Stimulated activated naive CD8-positive, alpha-beta T cell treated with anti-CD3 and anti-CD28 coated beads, Interleukin-15, amount 100 ng/mL, for 72 hours (primary cell): ENCODE measurements at regions not wholly inside any gene's neighbourhood (a gene's known extent, or its start where the extent isn't known, plus 50 kb on each side); places are given as distances from the start of the nearest gene placed in this dataset.

ENCODE experiments used
- ATAC-seq: fragments of 150-1000 bp; cut with Tn5 transposase; 2 replicates; pipeline ENCODE4 v1.10.0; 2021; ENCODE audit warnings: mild to moderate bottlenecking, moderate library complexity
- DNase-seq, 2 donors: peaks; one replicate each; pipeline ENCODE4 v3.0.0; 2021 to 2022
- H3K27ac Mint-ChIP-seq, 2 donors: one replicate each; pipeline ENCODE4 v1.8.0; 2022; ENCODE audit warnings: mild to moderate bottlenecking in 2 of 2, mixed read lengths in 2 of 2, moderate library complexity in 2 of 2
- H3K27me3 Mint-ChIP-seq: one replicate; pipeline ENCODE4 v1.8.0; 2022; ENCODE audit warnings: mixed read lengths
- H3K4me1 Mint-ChIP-seq: one replicate; pipeline ENCODE4 v1.8.0; 2022; ENCODE audit warnings: mild to moderate bottlenecking, mixed read lengths
- H3K4me3 Mint-ChIP-seq, 2 donors: one replicate each; pipeline ENCODE4 v1.8.0; 2022; ENCODE audit warnings: mild to moderate bottlenecking in 2 of 2, mixed read lengths in 2 of 2, moderate library complexity in 1 of 2
- H3K9me3 Mint-ChIP-seq, 2 donors: one replicate each; pipeline ENCODE4 v1.8.0; 2022; ENCODE audit warnings: mixed read lengths in 2 of 2

- H3K27ac Mint-ChIP-seq, result no peak overlapping the region
- DNase-seq, result no peak
- peaks cover 32% of the 10 kb centered on the region for H3K27me3 Mint-ChIP-seq
- no peaks in the 10 kb centered on the region for H3K4me1 Mint-ChIP-seq
- H3K9me3 Mint-ChIP-seq, result peaks cover 4 to 15% of the 10 kb centered on the region in 2 donors
- no peak overlapping the region for H3K4me3 Mint-ChIP-seq
- ATAC-seq, result no peak
Measured at GRCh38 chr10:121242741-121243608, 355.3 kb downstream of the FGFR2 start.

GRCh38 chr10:121243609-121244241 lies 354.5 kb downstream of the FGFR2 start:
- Mint-ChIP-seq H3K4me1 (no peaks in the 10 kb centered on the region), H3K4me3 (no peak overlapping the region), H3K27ac (peak overlapping the region in 1 of 2 donors; percentile 4), H3K27me3 (peaks cover 32% of the 10 kb centered on the region), H3K9me3 (peaks cover 0 to 9% of the 10 kb centered on the region in 2 donors)
- ATAC-seq (no peak), DNase-seq (no peak)

- ATAC-seq, result no peak
- Mint-ChIP-seq H3K9me3 (peaks cover 0 to 9% of the 10 kb centered on the region in 2 donors), H3K27me3 (peaks cover 32% of the 10 kb centered on the region), H3K4me3 (no peak overlapping the region), H3K27ac (no peak overlapping the region), H3K4me1 (no peaks in the 10 kb centered on the region)
- no peak for DNase-seq
Measured at GRCh38 chr10:121244818-121245217, 353.4 kb downstream of the FGFR2 start.

GRCh38 chr10:121245754-121246153 lies 352.5 kb downstream of the FGFR2 start:
- Mint-ChIP-seq H3K27me3 (peaks cover 32% of the 10 kb centered on the region), H3K4me1 (no peaks in the 10 kb centered on the region), H3K27ac (no peak overlapping the region), H3K9me3 (peaks cover 0 to 1% of the 10 kb centered on the region in 2 donors), H3K4me3 (no peak overlapping the region)
- ATAC-seq (no peak), DNase-seq (no peak)

GRCh38 chr10:121248266-121248665 lies 350.0 kb downstream of the FGFR2 start:
- ATAC-seq (no peak), DNase-seq (no peak)
- no peak overlapping the region for H3K4me3 Mint-ChIP-seq
- H3K27ac Mint-ChIP-seq, result no peak overlapping the region
- H3K27me3 Mint-ChIP-seq, result peaks cover 32% of the 10 kb centered on the region
- no peaks in the 10 kb centered on the region for H3K9me3 Mint-ChIP-seq
- no peaks in the 10 kb centered on the region for H3K4me1 Mint-ChIP-seq

GRCh38 chr10:121250995-121251764 lies 347.1 kb downstream of the FGFR2 start:
- no peaks in the 10 kb centered on the region for H3K4me1 Mint-ChIP-seq
- H3K9me3 Mint-ChIP-seq, result peaks cover 0 to 4% of the 10 kb centered on the region in 2 donors
- ATAC-seq (no peak), DNase-seq (no peak)
- no peak overlapping the region for H3K4me3 Mint-ChIP-seq
- H3K27me3 Mint-ChIP-seq, result peaks cover 6% of the 10 kb centered on the region
- no peak overlapping the region for H3K27ac Mint-ChIP-seq

GRCh38 chr10:121252756-121253155 lies 345.5 kb downstream of the FGFR2 start:
- Mint-ChIP-seq H3K27ac (no peak overlapping the region), H3K4me1 (no peaks in the 10 kb centered on the region), H3K9me3 (peaks cover 0 to 4% of the 10 kb centered on the region in 2 donors), H3K4me3 (no peak overlapping the region), H3K27me3 (no peaks in the 10 kb centered on the region)
- DNase-seq, result no peak
- no peak for ATAC-seq

- H3K27me3 Mint-ChIP-seq, result peaks cover 8% of the 10 kb centered on the region
- no peak for DNase-seq
- no peak overlapping the region for H3K27ac Mint-ChIP-seq
- peaks cover 0 to 4% of the 10 kb centered on the region in 2 donors for H3K9me3 Mint-ChIP-seq
- no peak for ATAC-seq
- no peak overlapping the region for H3K4me3 Mint-ChIP-seq
- no peaks in the 10 kb centered on the region for H3K4me1 Mint-ChIP-seq
Measured at GRCh38 chr10:121260377-121260776, 337.9 kb downstream of the FGFR2 start.

- Mint-ChIP-seq H3K27me3 (peaks cover 8% of the 10 kb centered on the region), H3K4me1 (no peaks in the 10 kb centered on the region), H3K9me3 (peaks cover 0 to 2% of the 10 kb centered on the region in 2 donors), H3K4me3 (no peak overlapping the region), H3K27ac (no peak overlapping the region)
- no peak for ATAC-seq
- DNase-seq, result no peak
Measured at GRCh38 chr10:121261665-121262064, 336.6 kb downstream of the FGFR2 start.

GRCh38 chr10:121262774-121263430 lies 335.3 kb downstream of the FGFR2 start:
- H3K4me1 Mint-ChIP-seq, result no peaks in the 10 kb centered on the region
- DNase-seq (no peak), ATAC-seq (no peak)
- H3K4me3 Mint-ChIP-seq, result no peak overlapping the region
- H3K27ac Mint-ChIP-seq, result no peak overlapping the region
- H3K9me3 Mint-ChIP-seq, result peaks cover 0 to 14% of the 10 kb centered on the region in 2 donors
- H3K27me3 Mint-ChIP-seq, result peaks cover 8% of the 10 kb centered on the region

- ATAC-seq (no peak), DNase-seq (no peak)
- H3K9me3 Mint-ChIP-seq, result peaks cover 0 to 16% of the 10 kb centered on the region in 2 donors
- peaks cover 8% of the 10 kb centered on the region for H3K27me3 Mint-ChIP-seq
- H3K27ac Mint-ChIP-seq, result no peak overlapping the region
- H3K4me1 Mint-ChIP-seq, result no peaks in the 10 kb centered on the region
- no peak overlapping the region for H3K4me3 Mint-ChIP-seq
Measured at GRCh38 chr10:121263431-121263783, 334.8 kb downstream of the FGFR2 start.

- DNase-seq (no peak), ATAC-seq (no peak)
- peaks cover 8% of the 10 kb centered on the region for H3K27me3 Mint-ChIP-seq
- H3K27ac Mint-ChIP-seq, result no peak overlapping the region
- H3K4me1 Mint-ChIP-seq, result no peaks in the 10 kb centered on the region
- H3K4me3 Mint-ChIP-seq, result no peak overlapping the region
- H3K9me3 Mint-ChIP-seq, result peaks cover 0 to 16% of the 10 kb centered on the region in 2 donors
Measured at GRCh38 chr10:121265360-121266123, 332.7 kb downstream of the FGFR2 start.

- Mint-ChIP-seq H3K9me3 (peaks cover 0 to 16% of the 10 kb centered on the region in 2 donors), H3K27ac (no peak overlapping the region), H3K4me3 (no peak overlapping the region), H3K27me3 (peaks cover 8% of the 10 kb centered on the region), H3K4me1 (no peaks in the 10 kb centered on the region)
- no peak for ATAC-seq
- no peak for DNase-seq
Measured at GRCh38 chr10:121266370-121266769, 331.9 kb downstream of the FGFR2 start.

GRCh38 chr10:121267236-121268003 lies 330.8 kb downstream of the FGFR2 start:
- ATAC-seq, result no peak
- no peak overlapping the region for H3K4me3 Mint-ChIP-seq
- peaks cover 6% of the 10 kb centered on the region for H3K27me3 Mint-ChIP-seq
- peaks cover 0 to 16% of the 10 kb centered on the region in 2 donors for H3K9me3 Mint-ChIP-seq
- H3K27ac Mint-ChIP-seq, result no peak overlapping the region
- H3K4me1 Mint-ChIP-seq, result no peaks in the 10 kb centered on the region
- no peak for DNase-seq
